ENCODE measurements at regions not wholly inside any gene's neighbourhood (a gene's known extent, or its start where the extent isn't known, plus 50 kb on each side); places are given as distances from the start of the nearest gene placed in this dataset.

GRCh38 chr5:87503004-87503403 is 90.3 kb upstream of the CCNH start:
- Histone ChIP-seq H4K20me1 (ENCODE audit: insufficient read depth, low read length) (no peaks in the 10 kb centered on the region), H3K4me1 (ENCODE audit: insufficient read depth, low read length) (no peaks in the 10 kb centered on the region), H2AFZ (ENCODE audit: low read depth, low read length) (no peak overlapping the region), H3K4me2 (ENCODE audit: low read length) (no peak overlapping the region), H3K79me2 (ENCODE audit: insufficient read depth, low read length) (no peaks in the 10 kb centered on the region), H3K4me3 (ENCODE audit: insufficient read depth, low read depth, low read length) (no peak overlapping the region), H3K36me3 (ENCODE audit: insufficient read depth, low read length) (no peaks in the 10 kb centered on the region), H3K27me3 (ENCODE audit: insufficient read depth, low read length) (no peaks in the 10 kb centered on the region), H3K9ac (ENCODE audit: low read length) (no peak overlapping the region), H3K27ac (ENCODE audit: low read depth, low read length) (no peak overlapping the region), H3K9me3 (ENCODE audit: insufficient read depth, low read depth, low read length) (no peaks in the 10 kb centered on the region)
- H3K36me3 Mint-ChIP-seq (ENCODE audit: low read depth, unreplicated experiment): no peaks in the 10 kb centered on the region
- H3K27me3 Mint-ChIP-seq (ENCODE audit: low read depth, unreplicated experiment): no peaks in the 10 kb centered on the region
- no peak overlapping the region for H3K27ac Mint-ChIP-seq (ENCODE audit: unreplicated experiment)
- no peaks in the 10 kb centered on the region for H3K4me1 Mint-ChIP-seq (ENCODE audit: low read depth, unreplicated experiment)
- DNase-seq (ENCODE audit: low read depth) (no peak), FAIRE-seq (no peak)
- H3K9me3 Mint-ChIP-seq (ENCODE audit: unreplicated experiment): no peaks in the 10 kb centered on the region
- H3K4me3 Mint-ChIP-seq (ENCODE audit: unreplicated experiment): no peak overlapping the region
- TF ChIP-seq CTCF (IDR thresholded peaks at IDR 0.05; ENCODE audit: insufficient read depth, low read depth, low read length) (no peak), EZH2 (IDR thresholded peaks at IDR 0.05; ENCODE audit: insufficient read depth, low read length) (no peak)

- TF ChIP-seq CTCF (IDR thresholded peaks at IDR 0.05; ENCODE audit: insufficient read depth, low read depth, low read length): no peak
- no peak for TF ChIP-seq EZH2 (IDR thresholded peaks at IDR 0.05; ENCODE audit: insufficient read depth, low read length)
- H3K36me3 ChIP-seq (ENCODE audit: insufficient read depth, low read length): no peaks in the 10 kb centered on the region
- peaks cover 4% of the 10 kb centered on the region for H3K9me3 Mint-ChIP-seq (ENCODE audit: unreplicated experiment)
- no peaks in the 10 kb centered on the region for H3K9me3 ChIP-seq (ENCODE audit: insufficient read depth, low read depth, low read length)
- no peak overlapping the region for H3K27ac ChIP-seq (ENCODE audit: low read depth, low read length)
- H3K4me2 ChIP-seq (ENCODE audit: low read length): no peak overlapping the region
- H3K27me3 ChIP-seq (ENCODE audit: insufficient read depth, low read length): no peaks in the 10 kb centered on the region
- no peak overlapping the region for H3K4me3 Mint-ChIP-seq (ENCODE audit: unreplicated experiment)
- no peaks in the 10 kb centered on the region for H3K79me2 ChIP-seq (ENCODE audit: insufficient read depth, low read length)
- no peak overlapping the region for H3K4me3 ChIP-seq (ENCODE audit: insufficient read depth, low read depth, low read length)
- no peaks in the 10 kb centered on the region for H3K4me1 Mint-ChIP-seq (ENCODE audit: low read depth, unreplicated experiment)
- H3K27me3 Mint-ChIP-seq (ENCODE audit: low read depth, unreplicated experiment): no peaks in the 10 kb centered on the region
- H3K4me1 ChIP-seq (ENCODE audit: insufficient read depth, low read length): no peaks in the 10 kb centered on the region
- H4K20me1 ChIP-seq (ENCODE audit: insufficient read depth, low read length): no peaks in the 10 kb centered on the region
- FAIRE-seq (no peak), DNase-seq (ENCODE audit: low read depth) (no peak)
- H2AFZ ChIP-seq (ENCODE audit: low read depth, low read length): no peak overlapping the region
- H3K27ac Mint-ChIP-seq (ENCODE audit: unreplicated experiment): no peak overlapping the region
- no peaks in the 10 kb centered on the region for H3K36me3 Mint-ChIP-seq (ENCODE audit: low read depth, unreplicated experiment)
- H3K9ac ChIP-seq (ENCODE audit: low read length): no peak overlapping the region
Measured at GRCh38 chr5:87499478-87500410, 87.0 kb upstream of the CCNH start.
